GM12892 (cell line): ENCODE measurements at regions not wholly inside any gene's neighbourhood (a gene's known extent, or its start where the extent isn't known, plus 50 kb on each side); places are given as distances from the start of the nearest gene placed in this dataset.

Experiments
- POLR2A ChIP-seq: IDR thresholded peaks from 2 replicates; pipeline ENCODE4 v1.6.1; 2011; ENCODE audit warnings: low read depth, low read length, control low read depth
- TAF1 ChIP-seq: IDR thresholded peaks from 2 replicates; pipeline ENCODE4 v1.6.1; 2011; ENCODE audit warnings: low read depth, mild to moderate bottlenecking, control low read depth, low read length, borderline replicate concordance

- TF ChIP-seq POLR2A (no peak), TAF1 (no peak)
Measured at GRCh38 chr13:78024996-78025395, 106.4 kb upstream of the EDNRB start.
